Type B pancreatic cell (in vitro differentiated cells): ENCODE measurements at regions not wholly inside any gene's neighbourhood (a gene's known extent, or its start where the extent isn't known, plus 50 kb on each side); places are given as distances from the start of the nearest gene placed in this dataset.
"Not testable (repeated sequence)": the region's sequence is repeated elsewhere in the genome, so short reads cannot be mapped to it uniquely, and the experiment has no call there.

ENCODE experiments used
- DNase-seq: peaks from one replicate; pipeline ENCODE4 v3.0.0; 2021; ENCODE audit warnings: mixed read lengths; ENCODE audit not compliant: unreplicated experiment; ENCODE audit errors: extremely low spot score
- H3K27ac Mint-ChIP-seq: 2 replicates; pipeline ENCODE4 v1.8.0; 2021; ENCODE audit warnings: mild to moderate bottlenecking, mixed read lengths
- H3K27me3 Mint-ChIP-seq: 2 replicates; pipeline ENCODE4 v1.8.0; 2021; ENCODE audit warnings: mixed read lengths
- H3K36me3 Mint-ChIP-seq: 2 replicates; pipeline ENCODE4 v1.8.0; 2021; ENCODE audit warnings: mixed read lengths
- H3K4me1 Mint-ChIP-seq: one replicate; pipeline ENCODE4 v1.8.0; 2021; ENCODE audit warnings: mixed read lengths; ENCODE audit not compliant: unreplicated experiment
- H3K4me3 Mint-ChIP-seq: 2 replicates; pipeline ENCODE4 v1.8.0; 2021; ENCODE audit warnings: mild to moderate bottlenecking, mixed read lengths
- H3K9me3 Mint-ChIP-seq: 2 replicates; pipeline ENCODE4 v1.8.0; 2021; ENCODE audit warnings: mixed read lengths
- CTCF ChIP-seq: fragments of 200-600 bp; sonication (generic); conservative IDR thresholded peaks from 2 replicates; pipeline ENCODE4 v1.5.0; 2021; ENCODE audit warnings: antibody characterized with exemption, mild to moderate bottlenecking

- no peak for TF ChIP-seq CTCF
- Mint-ChIP-seq H3K4me3 (peak overlapping the region; percentile 18), H3K27ac (no peak overlapping the region), H3K27me3 (peaks cover 4% of the 10 kb centered on the region), H3K9me3 (no peaks in the 10 kb centered on the region), H3K4me1 (peaks cover 7% of the 10 kb centered on the region), H3K36me3 (no peaks in the 10 kb centered on the region)
- no peak for DNase-seq
Observed at GRCh38 chr2:105478670-105479069, 79.8 kb upstream of the FHL2 start.

- not testable (repeated sequence) for H3K9me3 Mint-ChIP-seq, DNase-seq, H3K27me3 Mint-ChIP-seq, H3K27ac Mint-ChIP-seq, H3K4me1 Mint-ChIP-seq, H3K36me3 Mint-ChIP-seq, H3K4me3 Mint-ChIP-seq
Observed at GRCh38 chr2:105477050-105477620, 78.3 kb upstream of the FHL2 start.

- no peak for DNase-seq
- peaks cover 9% of the 10 kb centered on the region for H3K27me3 Mint-ChIP-seq
- H3K27ac Mint-ChIP-seq, result no peak overlapping the region
- H3K36me3 Mint-ChIP-seq, result no peaks in the 10 kb centered on the region
- H3K4me3 Mint-ChIP-seq, result no peak overlapping the region
- H3K9me3 Mint-ChIP-seq, result no peaks in the 10 kb centered on the region
- TF ChIP-seq CTCF, result no peak
- peaks cover 4% of the 10 kb centered on the region for H3K4me1 Mint-ChIP-seq
Observed at GRCh38 chr2:105473011-105473410, 74.2 kb upstream of the FHL2 start.

GRCh38 chr2:105470979-105471378 lies 72.1 kb upstream of the FHL2 start:
- H3K27ac Mint-ChIP-seq, result no peak overlapping the region
- H3K9me3 Mint-ChIP-seq, result no peaks in the 10 kb centered on the region
- peaks cover 13% of the 10 kb centered on the region for H3K27me3 Mint-ChIP-seq

GRCh38 chr2:105469781-105470180 lies 70.9 kb upstream of the FHL2 start:
- no peak overlapping the region for H3K4me3 Mint-ChIP-seq
- peaks cover 15% of the 10 kb centered on the region for H3K27me3 Mint-ChIP-seq
- H3K36me3 Mint-ChIP-seq, result no peaks in the 10 kb centered on the region
- no peak for DNase-seq
- no peak overlapping the region for H3K27ac Mint-ChIP-seq
- no peak for TF ChIP-seq CTCF
- H3K9me3 Mint-ChIP-seq, result no peaks in the 10 kb centered on the region
- peaks cover 4% of the 10 kb centered on the region for H3K4me1 Mint-ChIP-seq

More at GRCh38 chr2:105470979-105471378, 72.1 kb upstream of the FHL2 start:
- TF ChIP-seq CTCF, result no peak
- DNase-seq, result no peak
- H3K4me1 Mint-ChIP-seq, result peaks cover 4% of the 10 kb centered on the region
- H3K4me3 Mint-ChIP-seq, result no peak overlapping the region
- no peaks in the 10 kb centered on the region for H3K36me3 Mint-ChIP-seq

- Mint-ChIP-seq H3K9me3 (no peaks in the 10 kb centered on the region), H3K27ac (no peak overlapping the region), H3K4me1 (peaks cover 4% of the 10 kb centered on the region), H3K27me3 (peaks cover 12% of the 10 kb centered on the region), H3K4me3 (no peak overlapping the region), H3K36me3 (no peaks in the 10 kb centered on the region)
- no peak for TF ChIP-seq CTCF
- DNase-seq, result no peak
Observed at GRCh38 chr2:105468582-105469042, 69.8 kb upstream of the FHL2 start.
